ENCODE measurements at regions not wholly inside any gene's neighbourhood (a gene's known extent, or its start where the extent isn't known, plus 50 kb on each side); places are given as distances from the start of the nearest gene placed in this dataset.
A peak's percentile ranks its signal among the peaks of the same experiment; 100 is the strongest.

GRCh38 chr17:33457477-33457876 is 164.4 kb upstream of the ASIC2 start (continued):
- TF ChIP-seq CUX1 (IDR thresholded peaks at IDR 0.05; ENCODE audit: insufficient replicate concordance, low read depth, low read length) = no peak

- Histone ChIP-seq H3K9me3 (replicated peaks; ENCODE audit: control insufficient read depth, insufficient read depth, low read length) (no peaks in the 10 kb centered on the region), H3K4me3 (no peak overlapping the region), H3K9ac (ENCODE audit: control insufficient read depth, insufficient read depth, low read length) (no peak overlapping the region), H3K4me2 (ENCODE audit: control insufficient read depth, insufficient read depth) (peak overlapping the region; percentile 15), H3K36me3 (ENCODE audit: control insufficient read depth in 2 of 2, insufficient read depth in 2 of 2, low read length in 1 of 2) (no peaks in the 10 kb centered on the region), H3K79me2 (ENCODE audit: control insufficient read depth, insufficient read depth, low read length) (no peaks in the 10 kb centered on the region), H3K27ac (ENCODE audit: control insufficient read depth, insufficient read depth) (no peak overlapping the region), H3K4me1 (ENCODE audit: control insufficient read depth, insufficient read depth, low read length) (peaks cover 3% of the 10 kb centered on the region; the same call in 1 of the 2 replicates), H4K20me1 (ENCODE audit: control insufficient read depth, insufficient read depth) (no peaks in the 10 kb centered on the region), H3K27me3 (replicated peaks in 1 of 2; ENCODE audit: control insufficient read depth in 2 of 2, insufficient read depth in 2 of 2, low read length in 1 of 2) (no peaks in the 10 kb centered on the region), H2AFZ (ENCODE audit: control insufficient read depth, low read depth, low read length) (no peak overlapping the region)
- FAIRE-seq (no peak), DNase-seq (ENCODE audit: low read depth, low spot score) (peak; percentile 44), ATAC-seq (peak; percentile 93)
- ChIA-PET SMC1A (ENCODE audit: uncharacterized antibody, unreplicated experiment) (interaction anchor here (0.6 to 3.4 kb wide), 17 partner anchors 9 to 375 kb away, joined by 3 to 26 read pairs (median 4); no protein-coding TSS in a partner anchor), RAD21 (ENCODE audit: unreplicated experiment) (interaction anchor here (0.9 to 3.7 kb wide), 8 partner anchors 13 to 103 kb away, joined by 3 to 23 read pairs (median 4); no protein-coding TSS in a partner anchor), CTCF (interaction anchor here (1.0 to 3.3 kb wide), 9 partner anchors 10 to 216 kb away, joined by 3 to 29 read pairs (median 5); no protein-coding TSS in a partner anchor), POLR2A (interaction anchor here (0.7 to 2.3 kb wide), 4 partner anchors 24 to 102 kb away, joined by 3 to 6 read pairs (median 4); no protein-coding TSS in a partner anchor)
- 0% methylated on average over 17 of the region's 17 CpGs for WGBS (ENCODE audit: insufficient coverage, insufficient replicate concordance, low lambda C conversion rate, missing lambda C conversion rate)
- intact Hi-C loops (cut with micrococcal nuclease; ENCODE audit: unreplicated experiment) (loop anchor here (1.0 to 5.0 kb wide), 3 partner anchors 41 to 208 kb away; no protein-coding TSS in a partner anchor), in situ Hi-C loops (cut with MboI) (no loop called here)
- BruUV-seq (replicated peaks) = no TSS peak
- TF ChIP-seq TCF12 (IDR thresholded peaks at IDR 0.05; ENCODE audit: low read depth, low read length) = peak; percentile 48; the same call in 1 of the 2 replicates
- TF ChIP-seq SKIL (IDR thresholded peaks at IDR 0.05; ENCODE audit: low read depth, poor library complexity, severe bottlenecking) = peak; percentile 61
- no peak for TF ChIP-seq STAT1 (conservative IDR thresholded peaks at IDR 0.05)
- TF ChIP-seq PBX3 (IDR thresholded peaks at IDR 0.05; ENCODE audit: insufficient replicate concordance, low read depth, low read length) = peak; percentile 55
Observed at GRCh38 chr17:33459078-33459940, 166.2 kb upstream of the ASIC2 start.

Data from GM12878 (cell line).